GM21825 (cell line): ENCODE measurements at regions not wholly inside any gene's neighbourhood (a gene's known extent, or its start where the extent isn't known, plus 50 kb on each side); places are given as distances from the start of the nearest gene placed in this dataset.
A peak's percentile ranks its signal among the peaks of the same experiment; 100 is the strongest.

Source experiments
- ATAC-seq: cut with Tn5 transposase; IDR thresholded peaks from one replicate; pipeline ENCODE4 v1.9.1; 2021; ENCODE audit warnings: mild to moderate bottlenecking, moderate library complexity; ENCODE audit not compliant: unreplicated experiment

DNA sequence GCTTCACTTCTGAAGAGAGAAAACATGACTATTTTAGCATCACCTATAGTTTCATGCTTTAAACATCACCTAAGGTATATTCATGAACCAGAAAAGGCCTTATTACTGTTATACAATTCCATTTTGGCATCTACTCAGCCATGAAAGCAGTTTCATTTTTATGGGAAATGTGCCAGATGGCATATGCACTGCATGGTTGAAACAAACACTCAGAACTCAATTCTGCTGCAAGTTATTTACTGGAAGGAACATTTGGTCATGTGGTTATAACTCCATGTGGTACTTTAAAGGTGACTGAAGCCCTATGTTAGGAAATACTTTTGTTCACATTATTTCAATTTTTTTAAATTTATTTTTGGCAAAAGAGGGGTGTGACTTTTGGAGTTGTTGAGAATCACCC, 287.5 kb upstream of the CRIM1 start:
- no peak for ATAC-seq

GRCh38 chr2:36060133-36060532, 295.4 kb upstream of the CRIM1 start:
- peak; percentile 24 for ATAC-seq

DNA sequence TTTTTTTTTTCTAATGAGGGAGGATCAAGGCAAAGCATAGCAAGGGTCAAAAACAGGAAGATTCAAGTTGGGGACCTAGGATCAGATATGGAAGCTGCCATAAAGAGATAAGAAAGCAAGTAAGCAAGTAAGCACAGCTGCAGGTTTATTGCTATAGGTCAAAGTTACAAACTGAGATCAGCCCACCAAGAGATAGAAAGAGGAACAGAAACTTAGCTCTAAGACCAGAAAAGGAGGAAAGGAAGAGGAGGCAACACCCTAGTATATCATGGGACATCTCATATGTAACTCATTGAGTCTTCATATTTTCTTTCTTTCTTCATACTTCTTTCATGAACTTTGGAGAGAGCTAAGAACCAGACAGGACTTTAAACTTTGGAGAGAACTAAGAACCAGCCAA, 295.9 kb upstream of the CRIM1 start:
- ATAC-seq = peak; percentile 100

- no peak for ATAC-seq
These were observed 296.6 kb upstream of the CRIM1 start for GRCh38 chr2:36058953-36059352.

DNA sequence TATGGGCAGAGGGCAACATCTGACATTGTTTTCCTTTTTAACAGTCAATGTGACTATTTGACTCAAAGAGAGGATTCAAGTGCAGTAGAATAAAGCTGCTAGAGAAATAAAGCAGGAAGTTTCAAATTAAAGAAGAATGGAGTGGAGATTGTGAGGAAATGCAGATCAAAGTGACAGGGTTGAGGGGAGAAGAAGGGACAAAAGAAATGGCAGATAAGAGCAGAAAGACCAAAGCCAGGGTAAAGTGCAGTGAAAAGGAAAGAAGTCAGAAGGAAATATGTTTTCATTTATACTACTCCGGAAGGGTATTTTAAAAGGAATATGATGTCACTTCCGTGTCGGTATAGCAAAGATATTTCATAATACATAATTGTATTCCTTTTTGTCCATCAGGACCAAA, 297.5 kb upstream of the CRIM1 start:
- no peak for ATAC-seq

DNA sequence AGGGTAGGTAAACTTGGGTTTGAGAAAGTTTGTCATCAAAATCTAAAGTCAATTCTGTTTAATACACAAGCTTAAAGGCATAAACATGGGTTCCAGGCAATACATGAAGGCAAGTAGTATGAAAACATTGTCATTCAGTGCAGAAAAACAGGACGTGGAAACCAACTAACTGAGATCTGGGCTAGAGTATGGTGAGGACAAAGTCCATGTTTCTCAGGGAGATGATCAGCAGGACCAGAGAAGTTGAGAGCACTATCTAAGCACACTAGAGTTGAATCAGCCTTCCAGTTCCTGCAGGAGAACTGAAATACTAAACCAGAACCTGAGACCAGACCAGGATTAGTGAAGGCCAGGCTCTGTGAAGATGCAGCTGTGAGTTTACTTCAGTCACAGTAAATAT, 302.8 kb upstream of the CRIM1 start:
- ATAC-seq = no peak

DNA sequence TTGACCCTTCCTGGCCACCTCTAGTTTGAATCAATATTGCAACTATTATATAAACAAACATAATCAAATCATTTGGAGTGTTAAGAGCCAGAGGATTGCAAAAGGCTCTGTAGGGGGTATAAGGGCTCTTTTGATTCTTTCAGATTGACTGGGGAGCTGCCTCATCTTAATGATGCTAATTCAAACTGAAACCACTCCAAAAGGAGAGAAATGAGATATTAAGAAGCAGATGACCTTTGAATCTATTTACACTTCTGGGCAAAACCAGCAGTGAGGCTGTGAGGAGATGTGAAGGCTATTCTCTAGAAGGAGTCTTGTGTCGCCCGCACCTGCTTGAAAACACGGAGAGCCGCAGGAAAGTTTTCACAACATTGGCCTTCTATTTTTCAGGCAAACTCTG, 311.2 kb upstream of the CRIM1 start:
- no peak for ATAC-seq

DNA sequence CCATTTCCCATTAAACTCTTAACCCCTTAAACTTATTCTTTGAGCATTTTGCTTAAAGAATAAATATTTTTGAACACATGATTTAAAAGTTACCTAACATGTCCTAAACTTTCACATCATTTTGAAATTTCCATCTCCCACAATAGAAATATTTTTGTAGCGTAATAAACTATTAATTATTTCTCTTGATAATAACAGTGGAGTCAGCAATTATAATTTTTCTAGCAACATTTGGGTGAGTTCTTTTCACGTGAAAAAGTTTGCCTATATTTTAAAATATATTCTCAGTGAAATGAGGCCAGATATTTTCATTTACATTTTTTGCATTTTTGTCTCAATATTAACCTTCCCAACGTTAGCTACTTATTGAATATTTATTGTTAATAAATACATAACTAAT, 320.4 kb upstream of the CRIM1 start:
- no peak for ATAC-seq

DNA sequence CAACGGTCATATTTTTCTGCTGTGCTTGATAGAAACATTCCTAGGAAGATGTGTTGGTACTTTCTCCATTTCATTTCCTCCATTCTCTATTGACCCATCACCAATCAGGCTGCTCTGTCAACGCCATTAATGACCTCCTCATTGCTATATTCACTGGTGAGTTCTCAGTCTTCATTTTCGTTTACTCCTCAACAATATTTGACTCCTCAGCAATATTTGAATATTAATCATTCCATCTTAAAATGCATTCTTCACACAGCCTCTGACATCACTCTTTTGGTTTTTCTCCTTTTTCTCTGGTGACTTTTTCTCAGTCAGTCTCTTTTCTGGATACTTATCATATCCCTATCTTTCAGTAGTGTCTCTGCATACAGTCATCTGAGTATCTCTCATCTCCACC, 323.5 kb upstream of the CRIM1 start:
- ATAC-seq = no peak

GRCh38 chr2:36031471-36031870, 324.1 kb upstream of the CRIM1 start:
- ATAC-seq = no peak

- no peak for ATAC-seq
These were observed 328.0 kb upstream of the CRIM1 start for GRCh38 chr2:36027616-36028015.

DNA sequence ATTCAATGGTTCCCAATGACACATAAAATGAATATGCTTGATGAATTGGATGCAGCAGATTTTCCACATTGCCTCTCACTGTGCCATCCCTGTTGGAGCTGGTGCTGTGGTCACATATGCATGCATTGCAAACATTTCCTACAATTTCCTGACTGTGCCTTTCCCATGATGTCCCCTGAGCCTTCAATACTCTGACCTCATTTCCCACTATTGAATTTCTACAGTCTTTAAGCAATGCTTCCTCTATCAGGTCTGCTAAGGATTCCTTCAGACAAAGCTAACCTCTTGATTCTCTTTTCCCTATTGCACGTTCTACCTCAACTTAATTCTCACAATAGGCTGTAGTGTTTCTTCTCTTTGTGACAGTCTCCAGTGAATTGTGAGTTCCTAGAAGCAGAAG, 342.5 kb upstream of the CRIM1 start:
- ATAC-seq = no peak

DNA sequence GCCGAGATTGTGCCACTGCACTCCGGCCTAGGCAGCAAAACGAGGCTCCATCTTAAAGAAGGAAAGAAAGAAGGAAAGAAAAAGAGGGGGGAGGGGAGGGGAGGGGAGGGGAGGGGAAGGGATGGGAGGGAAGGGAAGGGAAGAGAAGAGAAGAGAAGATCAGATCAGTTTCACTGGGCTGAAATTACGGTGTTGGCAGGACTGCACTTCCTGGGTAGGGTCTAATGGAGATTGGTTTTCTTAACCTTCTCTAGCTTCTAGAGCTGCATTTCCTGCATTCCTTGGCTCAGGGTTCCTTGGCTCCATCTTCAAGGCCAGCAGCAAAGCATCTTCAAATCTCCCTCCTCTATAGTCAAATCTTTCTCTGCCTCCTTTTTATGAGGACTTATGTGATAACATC, 349.1 kb upstream of the CRIM1 start:
- ATAC-seq = no peak

DNA sequence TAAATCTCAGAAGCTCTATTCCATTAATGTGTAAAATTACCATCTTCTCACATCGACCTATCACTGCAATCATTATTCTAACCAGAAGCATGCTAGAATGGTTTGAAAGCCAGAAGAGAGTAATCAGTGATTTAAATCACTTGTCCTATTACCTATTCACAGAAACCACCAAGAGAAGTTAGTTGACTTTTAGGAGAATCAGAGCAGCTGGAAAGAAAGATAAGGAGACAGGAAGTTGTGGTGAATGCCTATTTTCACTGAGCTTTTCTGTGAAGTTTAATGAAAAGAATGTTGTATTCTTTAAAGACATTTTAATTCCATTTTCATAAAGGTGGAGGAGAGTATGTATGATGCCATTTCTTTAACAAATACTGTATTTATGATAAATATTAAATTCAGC, 352.6 kb upstream of the CRIM1 start:
- no peak for ATAC-seq

GRCh38 chr2:35997488-35997887, 358.1 kb upstream of the CRIM1 start:
- ATAC-seq = no peak

GRCh38 chr2:35989503-35989902, 366.1 kb upstream of the CRIM1 start:
- ATAC-seq = no peak

GRCh38 chr2:35989040-35989439, 366.5 kb upstream of the CRIM1 start:
- no peak for ATAC-seq

GRCh38 chr2:35986871-35987270, 368.7 kb upstream of the CRIM1 start:
- no peak for ATAC-seq

DNA sequence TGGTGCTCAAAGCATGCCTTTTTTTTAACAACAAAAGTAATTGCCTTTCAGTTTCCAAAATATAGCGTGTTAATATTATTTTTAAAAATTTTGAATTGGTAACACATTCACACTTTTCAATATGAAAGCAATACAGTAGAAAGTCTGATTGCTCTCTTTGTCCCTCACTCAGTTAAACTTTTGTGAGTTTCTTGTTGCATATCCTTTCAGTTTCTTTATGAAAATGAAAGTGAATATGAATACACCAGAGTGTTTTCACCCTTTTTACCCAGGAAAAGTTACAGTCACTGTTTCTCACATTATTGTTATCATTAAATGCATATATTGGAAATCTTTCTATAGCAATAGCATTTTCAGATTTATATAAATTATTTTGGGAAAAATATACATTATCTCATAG, 377.4 kb upstream of the CRIM1 start:
- ATAC-seq = peak; percentile 98

GRCh38 chr2:35976611-35977010, 379.0 kb upstream of the CRIM1 start:
- ATAC-seq = no peak

GRCh38 chr2:35973737-35974132, 381.8 kb upstream of the CRIM1 start:
- no peak for ATAC-seq

DNA sequence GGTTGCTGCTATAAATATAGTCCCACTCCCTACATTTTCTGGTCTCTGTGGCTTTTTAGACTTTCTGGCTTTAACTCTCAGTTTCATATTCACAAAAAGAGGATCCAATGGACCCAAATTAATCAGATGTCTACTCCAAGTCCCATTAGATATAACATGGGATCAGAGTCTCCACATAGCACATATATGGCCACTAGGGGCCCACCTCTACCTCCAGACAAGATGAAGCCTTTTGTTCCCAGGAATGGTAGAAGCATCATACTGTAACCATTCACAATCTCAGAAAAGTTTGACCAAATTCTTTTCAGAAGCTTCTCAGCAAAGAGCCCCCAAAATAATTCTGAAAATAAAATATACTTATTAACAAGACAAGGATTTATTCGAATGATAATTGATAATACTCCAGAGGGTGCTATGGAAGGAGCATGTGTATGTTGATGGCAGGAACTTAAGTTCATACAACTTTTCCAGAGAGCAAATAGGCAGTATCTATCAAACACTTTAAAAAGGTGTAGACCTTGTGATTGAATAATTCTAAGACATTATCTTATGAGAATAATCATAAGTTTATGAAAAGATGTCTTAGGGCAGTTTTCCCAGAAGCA, 382.3 kb upstream of the CRIM1 start:
- ATAC-seq = peak; percentile 91

- no peak for ATAC-seq
These were observed 391.8 kb upstream of the CRIM1 start for GRCh38 chr2:35963824-35964223.

- no peak for ATAC-seq
These were observed 392.2 kb upstream of the CRIM1 start for GRCh38 chr2:35963357-35963756.
